ENCODE measurements at regions not wholly inside any gene's neighbourhood (a gene's known extent, or its start where the extent isn't known, plus 50 kb on each side); places are given as distances from the start of the nearest gene placed in this dataset.

DNA sequence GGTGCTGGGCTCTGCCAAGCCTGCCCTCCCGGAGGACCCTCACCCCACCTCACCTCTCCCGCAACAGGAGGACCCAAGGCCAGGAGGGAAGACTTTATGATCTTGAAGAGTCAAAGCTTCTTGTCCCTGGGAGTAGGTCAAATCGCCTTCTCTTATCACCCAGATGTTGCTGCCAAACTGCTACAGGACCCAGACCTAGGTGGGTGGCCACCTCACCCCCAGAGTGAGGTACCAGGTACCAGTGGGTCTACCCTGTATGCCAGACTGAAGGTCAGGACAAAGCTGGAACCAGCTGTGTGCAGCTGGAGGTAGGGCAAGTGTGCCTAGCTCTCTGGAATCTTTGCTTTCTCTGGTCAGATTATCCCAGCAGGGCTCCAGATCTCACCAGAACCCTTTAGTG, 197.2 kb downstream of the ZFP36L2 start:
- Histone ChIP-seq H3K4me1 (ENCODE audit: control insufficient read depth in 1 of 2, insufficient read depth in 2 of 2, low read length in 2 of 2) (no peaks in the 10 kb centered on the region), H3K9me3 (ENCODE audit: control insufficient read depth in 1 of 2, insufficient read depth in 1 of 2, low read depth in 1 of 2, low read length in 2 of 2) (no peaks in the 10 kb centered on the region), H3K9me2 (ENCODE audit: insufficient read depth) (no peaks in the 10 kb centered on the region), H3K4me2 (ENCODE audit: low read length) (no peak overlapping the region), H4K20me1 (ENCODE audit: insufficient read depth) (no peaks in the 10 kb centered on the region), H3K79me2 (ENCODE audit: insufficient read depth, low read length) (no peaks in the 10 kb centered on the region), H3K36me3 (ENCODE audit: control insufficient read depth in 1 of 2, insufficient read depth in 2 of 2, low read length in 2 of 2) (no peaks in the 10 kb centered on the region), H3K4me3 (replicated peaks in 1 of 2; ENCODE audit: low read depth in 1 of 2, low read length in 2 of 2) (no peak overlapping the region), H3K27ac (ENCODE audit: low read depth, low read length) (no peak overlapping the region), H3K27me3 (ENCODE audit: insufficient read depth, low read length) (0 out of 2 replicates have a peak, but pooled peaks cover 2% of the 10 kb centered on the region), H3K9ac (ENCODE audit: low read length) (no peak overlapping the region), H2AFZ (ENCODE audit: low read depth, low read length, poor library complexity, severe bottlenecking) (no peak overlapping the region)
- DNase-seq (ENCODE audit: low read depth, low spot score), result no peak
- no TSS peak for BruUV-seq (replicated peaks)
- CTCF ChIA-PET, result no interaction called here
- ATAC-seq, result no peak
- RAD21 ChIA-PET (ENCODE audit: low non-redundant PET in 1 of 2, low total read pairs in 2 of 2, uncharacterized antibody in 2 of 2, unreplicated experiment in 2 of 2), result no interaction called here
- POLR2A ChIA-PET, result no interaction called here
- intact Hi-C loops (cut with micrococcal nuclease), result no loop called here
- TF ChIP-seq ZFX (IDR thresholded peaks at IDR 0.05) (no peak), EZH2 (IDR thresholded peaks at IDR 0.05) (no peak), SRF (IDR thresholded peaks at IDR 0.05; ENCODE audit: low read depth) (no peak), SIN3A (IDR thresholded peaks at IDR 0.05; ENCODE audit: low read depth) (no peak), CEBPB (IDR thresholded peaks at IDR 0.05; ENCODE audit: low read depth) (no peak), FOSL1 (IDR thresholded peaks at IDR 0.05; ENCODE audit: low read depth) (no peak), YY1 (IDR thresholded peaks at IDR 0.05; ENCODE audit: extremely low read depth, insufficient replicate concordance, low read depth, low read length) (no peak), POLR2AphosphoS5 (IDR thresholded peaks at IDR 0.05; ENCODE audit: low read depth, low read length) (no peak), ZNF274 (IDR thresholded peaks at IDR 0.05; ENCODE audit: low read depth, low read length) (no peak), JUND (IDR thresholded peaks at IDR 0.05) (no peak), TCF7L2 (IDR thresholded peaks at IDR 0.05; ENCODE audit: borderline replicate concordance, extremely low read depth, insufficient read depth, insufficient read length) (no peak), EGR1 (IDR thresholded peaks at IDR 0.05; ENCODE audit: low read depth) (no peak), EZH2phosphoT487 (IDR thresholded peaks at IDR 0.05; ENCODE audit: borderline replicate concordance) (no peak), ELF1 (IDR thresholded peaks at IDR 0.05; ENCODE audit: borderline replicate concordance, low read depth) (no peak), POLR2A (IDR thresholded peaks at IDR 0.05; ENCODE audit: borderline replicate concordance, extremely low read depth, insufficient read depth, insufficient read length) (no peak), RAD21 (IDR thresholded peaks at IDR 0.05; ENCODE audit: low read depth) (no peak)
- TF ChIP-seq, protein P1, sequence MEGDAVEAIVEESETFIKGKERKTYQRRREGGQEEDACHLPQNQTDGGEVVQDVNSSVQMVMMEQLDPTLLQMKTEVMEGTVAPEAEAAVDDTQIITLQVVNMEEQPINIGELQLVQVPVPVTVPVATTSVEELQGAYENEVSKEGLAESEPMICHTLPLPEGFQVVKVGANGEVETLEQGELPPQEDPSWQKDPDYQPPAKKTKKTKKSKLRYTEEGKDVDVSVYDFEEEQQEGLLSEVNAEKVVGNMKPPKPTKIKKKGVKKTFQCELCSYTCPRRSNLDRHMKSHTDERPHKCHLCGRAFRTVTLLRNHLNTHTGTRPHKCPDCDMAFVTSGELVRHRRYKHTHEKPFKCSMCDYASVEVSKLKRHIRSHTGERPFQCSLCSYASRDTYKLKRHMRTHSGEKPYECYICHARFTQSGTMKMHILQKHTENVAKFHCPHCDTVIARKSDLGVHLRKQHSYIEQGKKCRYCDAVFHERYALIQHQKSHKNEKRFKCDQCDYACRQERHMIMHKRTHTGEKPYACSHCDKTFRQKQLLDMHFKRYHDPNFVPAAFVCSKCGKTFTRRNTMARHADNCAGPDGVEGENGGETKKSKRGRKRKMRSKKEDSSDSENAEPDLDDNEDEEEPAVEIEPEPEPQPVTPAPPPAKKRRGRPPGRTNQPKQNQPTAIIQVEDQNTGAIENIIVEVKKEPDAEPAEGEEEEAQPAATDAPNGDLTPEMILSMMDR (IDR thresholded peaks at IDR 0.05 in 2 of 3, conservative IDR thresholded peaks at IDR 0.05 in 1 of 3; ENCODE audit: borderline replicate concordance in 1 of 3, insufficient read depth in 1 of 3, low read depth in 2 of 3, low read length in 2 of 3), result no peak
- TF ChIP-seq, protein P2, sequence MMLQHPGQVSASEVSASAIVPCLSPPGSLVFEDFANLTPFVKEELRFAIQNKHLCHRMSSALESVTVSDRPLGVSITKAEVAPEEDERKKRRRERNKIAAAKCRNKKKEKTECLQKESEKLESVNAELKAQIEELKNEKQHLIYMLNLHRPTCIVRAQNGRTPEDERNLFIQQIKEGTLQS (IDR thresholded peaks at IDR 0.05), result no peak
- TF ChIP-seq, protein P3, sequence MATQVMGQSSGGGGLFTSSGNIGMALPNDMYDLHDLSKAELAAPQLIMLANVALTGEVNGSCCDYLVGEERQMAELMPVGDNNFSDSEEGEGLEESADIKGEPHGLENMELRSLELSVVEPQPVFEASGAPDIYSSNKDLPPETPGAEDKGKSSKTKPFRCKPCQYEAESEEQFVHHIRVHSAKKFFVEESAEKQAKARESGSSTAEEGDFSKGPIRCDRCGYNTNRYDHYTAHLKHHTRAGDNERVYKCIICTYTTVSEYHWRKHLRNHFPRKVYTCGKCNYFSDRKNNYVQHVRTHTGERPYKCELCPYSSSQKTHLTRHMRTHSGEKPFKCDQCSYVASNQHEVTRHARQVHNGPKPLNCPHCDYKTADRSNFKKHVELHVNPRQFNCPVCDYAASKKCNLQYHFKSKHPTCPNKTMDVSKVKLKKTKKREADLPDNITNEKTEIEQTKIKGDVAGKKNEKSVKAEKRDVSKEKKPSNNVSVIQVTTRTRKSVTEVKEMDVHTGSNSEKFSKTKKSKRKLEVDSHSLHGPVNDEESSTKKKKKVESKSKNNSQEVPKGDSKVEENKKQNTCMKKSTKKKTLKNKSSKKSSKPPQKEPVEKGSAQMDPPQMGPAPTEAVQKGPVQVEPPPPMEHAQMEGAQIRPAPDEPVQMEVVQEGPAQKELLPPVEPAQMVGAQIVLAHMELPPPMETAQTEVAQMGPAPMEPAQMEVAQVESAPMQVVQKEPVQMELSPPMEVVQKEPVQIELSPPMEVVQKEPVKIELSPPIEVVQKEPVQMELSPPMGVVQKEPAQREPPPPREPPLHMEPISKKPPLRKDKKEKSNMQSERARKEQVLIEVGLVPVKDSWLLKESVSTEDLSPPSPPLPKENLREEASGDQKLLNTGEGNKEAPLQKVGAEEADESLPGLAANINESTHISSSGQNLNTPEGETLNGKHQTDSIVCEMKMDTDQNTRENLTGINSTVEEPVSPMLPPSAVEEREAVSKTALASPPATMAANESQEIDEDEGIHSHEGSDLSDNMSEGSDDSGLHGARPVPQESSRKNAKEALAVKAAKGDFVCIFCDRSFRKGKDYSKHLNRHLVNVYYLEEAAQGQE (IDR thresholded peaks at IDR 0.05; ENCODE audit: low read depth), result no peak
- TF ChIP-seq, protein P4, sequence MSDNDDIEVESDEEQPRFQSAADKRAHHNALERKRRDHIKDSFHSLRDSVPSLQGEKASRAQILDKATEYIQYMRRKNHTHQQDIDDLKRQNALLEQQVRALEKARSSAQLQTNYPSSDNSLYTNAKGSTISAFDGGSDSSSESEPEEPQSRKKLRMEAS (IDR thresholded peaks at IDR 0.05), result no peak
